Fibroblast of pulmonary artery (primary cell): ENCODE measurements at regions not wholly inside any gene's neighbourhood (a gene's known extent, or its start where the extent isn't known, plus 50 kb on each side); places are given as distances from the start of the nearest gene placed in this dataset.

Source experiments
- DNase-seq: peaks from one replicate; pipeline ENCODE4 v3.0.0-alpha.2; 2010; ENCODE audit warnings: low read depth
- H3K4me3 ChIP-seq: replicated peaks from 2 replicates; pipeline ENCODE4 v1.5.1; 2011; ENCODE audit warnings: low read depth, mild to moderate bottlenecking, control low read depth, low read length, moderate library complexity
- TF ChIP-seq, protein P1 (sequence below): IDR thresholded peaks from 2 replicates; pipeline ENCODE4 v1.5.1; 2011; ENCODE audit warnings: mild to moderate bottlenecking, control low read depth, low read length, inconsistent platforms; ENCODE audit errors: missing control alignments

DNA sequence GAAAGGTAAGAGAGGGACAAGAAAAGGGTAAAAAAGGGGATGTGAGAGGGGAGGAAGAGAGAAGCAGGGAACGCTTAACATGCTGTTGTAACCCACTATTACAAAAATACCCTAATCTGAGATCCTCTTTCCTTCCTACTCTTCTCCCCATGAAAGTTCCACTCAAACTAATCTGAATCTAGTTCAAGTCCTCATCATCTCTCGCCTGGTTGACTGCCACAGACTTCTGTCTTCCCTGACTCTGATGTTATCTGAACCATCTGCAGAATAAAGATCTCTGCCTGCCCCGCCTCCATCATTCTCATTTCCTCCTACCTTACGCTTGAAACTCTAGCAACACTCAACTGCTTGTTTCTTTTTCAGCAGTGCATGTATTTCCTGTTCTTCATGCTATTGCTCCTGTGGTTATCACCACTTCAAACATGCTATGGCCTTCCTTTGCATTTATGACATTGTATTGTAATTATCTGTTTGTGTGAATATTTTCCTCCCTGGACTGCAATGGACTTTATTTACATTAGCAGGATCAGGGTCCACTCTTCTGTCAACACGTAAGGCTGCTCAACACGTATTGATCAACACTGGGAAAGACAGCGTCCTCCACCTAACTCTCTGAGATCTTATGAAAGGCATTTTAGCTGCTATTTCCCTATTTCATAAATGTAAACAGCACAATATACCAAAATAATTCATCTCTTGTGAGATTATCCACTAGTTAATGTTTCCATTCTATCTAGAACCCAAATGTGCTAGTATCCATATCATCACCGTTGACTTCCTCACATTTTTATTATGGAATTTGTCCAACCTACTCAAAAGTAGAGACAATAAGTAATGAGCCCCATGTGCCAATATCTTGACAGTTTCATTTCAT, 215.5 kb upstream of the USP25 start:
- H3K4me3 ChIP-seq, result no peak overlapping the region
- TF ChIP-seq, protein P1, sequence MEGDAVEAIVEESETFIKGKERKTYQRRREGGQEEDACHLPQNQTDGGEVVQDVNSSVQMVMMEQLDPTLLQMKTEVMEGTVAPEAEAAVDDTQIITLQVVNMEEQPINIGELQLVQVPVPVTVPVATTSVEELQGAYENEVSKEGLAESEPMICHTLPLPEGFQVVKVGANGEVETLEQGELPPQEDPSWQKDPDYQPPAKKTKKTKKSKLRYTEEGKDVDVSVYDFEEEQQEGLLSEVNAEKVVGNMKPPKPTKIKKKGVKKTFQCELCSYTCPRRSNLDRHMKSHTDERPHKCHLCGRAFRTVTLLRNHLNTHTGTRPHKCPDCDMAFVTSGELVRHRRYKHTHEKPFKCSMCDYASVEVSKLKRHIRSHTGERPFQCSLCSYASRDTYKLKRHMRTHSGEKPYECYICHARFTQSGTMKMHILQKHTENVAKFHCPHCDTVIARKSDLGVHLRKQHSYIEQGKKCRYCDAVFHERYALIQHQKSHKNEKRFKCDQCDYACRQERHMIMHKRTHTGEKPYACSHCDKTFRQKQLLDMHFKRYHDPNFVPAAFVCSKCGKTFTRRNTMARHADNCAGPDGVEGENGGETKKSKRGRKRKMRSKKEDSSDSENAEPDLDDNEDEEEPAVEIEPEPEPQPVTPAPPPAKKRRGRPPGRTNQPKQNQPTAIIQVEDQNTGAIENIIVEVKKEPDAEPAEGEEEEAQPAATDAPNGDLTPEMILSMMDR, result no peak
- no peak for DNase-seq

DNA sequence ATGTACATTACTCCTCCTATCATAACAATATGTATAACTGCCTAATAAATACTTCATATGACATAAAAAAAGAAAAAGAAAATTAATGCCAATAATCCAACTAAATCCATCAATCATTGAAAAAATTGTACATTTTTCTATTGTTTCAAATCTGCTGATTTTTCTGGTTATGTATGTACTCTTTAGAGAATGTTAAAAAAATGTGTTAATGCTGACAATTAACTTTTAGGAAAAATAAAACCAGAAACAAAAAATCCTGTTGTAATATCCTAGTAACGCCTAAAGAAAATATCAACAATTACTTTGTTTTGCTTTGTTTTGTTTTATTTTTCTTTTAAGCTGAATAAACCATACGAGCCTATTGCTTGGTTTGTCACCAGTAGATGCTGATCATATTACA, 213.9 kb upstream of the USP25 start:
- H3K4me3 ChIP-seq, result no peak overlapping the region
- TF ChIP-seq, protein P1, result no peak
- DNase-seq, result no peak

DNA sequence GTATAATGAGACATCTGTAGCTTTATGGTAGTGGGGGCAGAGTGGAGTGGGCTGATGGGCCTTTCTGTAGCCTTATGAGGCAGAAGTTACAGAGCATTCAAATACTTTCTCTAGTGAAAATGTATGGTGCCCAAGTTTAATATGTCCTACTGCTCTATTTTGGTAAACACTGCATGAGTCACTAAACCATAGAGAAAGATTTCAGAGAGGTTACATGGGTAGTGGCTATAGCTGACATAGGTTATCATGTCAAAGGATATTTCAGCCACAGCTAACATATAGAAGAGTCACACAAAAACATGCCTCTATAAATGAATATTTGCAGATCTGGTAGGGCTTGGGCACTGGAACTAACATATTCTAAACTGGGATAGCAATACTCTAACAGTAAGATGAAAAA, 212.4 kb upstream of the USP25 start:
- H3K4me3 ChIP-seq, result no peak overlapping the region
- no peak for DNase-seq
- TF ChIP-seq, protein P1, result no peak

DNA sequence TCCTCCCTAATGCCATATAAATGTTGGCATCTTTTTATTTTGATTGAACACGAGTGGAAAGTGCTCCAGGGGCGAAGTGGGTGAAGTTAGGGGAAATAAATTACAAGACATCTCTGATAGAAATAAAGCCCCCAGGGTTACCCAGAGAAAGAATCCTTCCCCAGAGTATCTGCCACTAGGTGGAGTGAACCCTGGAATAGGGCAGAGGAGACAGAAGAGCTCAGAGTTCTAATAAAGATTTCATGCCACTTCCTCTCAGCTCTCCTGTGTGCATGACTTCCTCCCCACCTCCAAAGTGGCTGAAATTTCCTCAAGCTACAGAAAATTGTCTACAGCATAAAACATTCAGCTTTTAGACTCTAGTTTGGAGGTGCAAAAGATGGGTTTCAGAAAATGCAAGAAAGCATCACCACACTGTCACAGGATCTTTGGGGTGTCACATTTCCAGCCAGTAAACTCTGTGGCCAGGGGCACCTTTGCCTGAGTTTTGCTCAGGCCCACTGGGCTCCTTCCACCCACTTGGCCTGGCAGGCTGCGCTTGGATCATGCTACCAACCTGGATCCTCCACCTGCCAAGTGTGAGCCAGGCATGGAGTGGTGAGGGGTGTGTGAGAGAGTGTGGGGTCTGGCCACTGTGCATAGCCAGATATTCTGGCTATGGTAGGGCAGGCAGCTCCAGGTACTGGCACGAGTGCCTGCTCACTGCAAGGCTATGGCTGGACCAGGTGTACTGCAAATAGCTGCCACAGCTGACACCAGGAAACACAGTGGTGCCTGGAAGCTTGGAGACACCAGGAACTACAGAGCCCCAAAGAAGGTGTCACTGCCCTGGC, 208.8 kb upstream of the USP25 start:
- no peak for DNase-seq
- TF ChIP-seq, protein P1, result peak; percentile 39
- no peak overlapping the region for H3K4me3 ChIP-seq

DNA sequence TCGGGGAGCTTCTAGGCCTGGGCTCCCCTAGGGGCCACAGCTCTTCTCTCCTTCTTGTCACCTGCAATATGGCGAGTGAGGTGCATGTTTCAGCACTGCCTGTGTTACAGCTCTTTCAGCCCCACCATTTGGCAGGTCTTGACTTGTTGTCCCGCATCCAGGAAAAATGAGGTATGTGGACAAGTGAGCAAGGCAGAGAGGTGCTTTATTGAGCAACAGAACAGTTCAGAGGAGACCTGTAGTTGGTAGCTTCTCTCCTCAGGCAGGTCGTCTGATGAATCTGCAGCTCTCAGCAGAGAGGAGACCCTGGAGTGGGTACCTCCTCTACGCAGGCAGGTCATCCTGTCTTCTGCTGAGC, 208.2 kb upstream of the USP25 start:
- DNase-seq, result no peak
- H3K4me3 ChIP-seq, result no peak overlapping the region
- TF ChIP-seq, protein P1, result no peak

DNA sequence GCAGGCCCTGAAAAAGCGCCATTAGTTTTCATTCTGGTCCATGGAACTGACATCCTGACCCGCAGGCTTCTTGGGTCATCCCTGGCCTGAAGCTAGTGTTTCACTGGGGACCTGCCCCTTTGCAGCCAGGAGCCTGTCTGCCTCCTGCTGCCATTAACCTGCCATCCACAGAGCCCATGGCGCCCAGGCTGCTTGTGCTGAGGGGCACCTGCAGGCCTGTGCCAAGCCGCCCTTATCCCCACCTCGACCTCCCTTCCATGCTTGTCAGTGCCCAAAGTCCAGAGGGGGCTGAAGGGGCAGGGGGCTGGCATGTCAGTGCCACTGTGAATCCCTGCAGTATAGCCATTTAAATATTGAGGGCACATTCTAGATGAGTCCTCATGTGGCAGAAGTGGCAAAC, 207.6 kb upstream of the USP25 start:
- TF ChIP-seq, protein P1, result no peak
- H3K4me3 ChIP-seq, result no peak overlapping the region
- no peak for DNase-seq

DNA sequence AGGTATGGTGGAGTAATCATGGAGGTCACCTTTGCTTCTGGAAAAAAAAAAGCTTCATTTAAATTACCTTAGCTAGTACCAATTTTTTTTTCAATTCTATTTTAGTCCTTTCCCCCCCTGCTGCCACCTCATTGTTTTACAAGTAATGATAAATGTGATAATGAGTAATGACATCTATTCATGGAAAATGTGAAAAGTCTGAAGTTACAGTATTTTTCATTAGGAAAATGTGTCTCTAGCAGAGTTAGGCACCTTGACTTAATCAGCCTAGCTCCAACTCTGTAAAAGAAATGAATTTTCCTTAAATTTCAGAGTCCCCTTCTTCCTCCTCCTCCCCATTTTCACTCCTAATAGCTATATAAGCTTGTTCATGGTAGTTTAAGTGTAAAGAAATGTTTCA, 204.9 kb upstream of the USP25 start:
- no peak overlapping the region for H3K4me3 ChIP-seq
- no peak for DNase-seq
- TF ChIP-seq, protein P1, result no peak
